SK-N-SH (cell line): ENCODE measurements at regions not wholly inside any gene's neighbourhood (a gene's known extent, or its start where the extent isn't known, plus 50 kb on each side); places are given as distances from the start of the nearest gene placed in this dataset.

ENCODE experiments used
- CTCF ChIA-PET: fragments of 300-600, 350-600 bp; formaldehyde crosslinking; extraction: SDS; loops from one replicate; lab custom pipeline; 2021; lab: Yijun Ruan, JAX
- POLR2A ChIA-PET: fragments of 350-600 bp; sonication (Branson Sonifier 250); formaldehyde crosslinking; extraction: SDS; loops from one replicate; lab custom pipeline; 2020; ENCODE audit warnings: antibody characterized with exemption, inconsistent platforms; lab: Yijun Ruan, JAX
- DNase-seq: peaks from one replicate; pipeline ENCODE4 v3.0.0; 2012
- H2AFZ ChIP-seq: fragments of 200-600 bp; sonication (generic); 2 replicates; pipeline ENCODE4 v1.8.1; 2016; ENCODE audit warnings: antibody characterized with exemption, mild to moderate bottlenecking, low read depth
- H3F3A ChIP-seq: fragments of 200-600 bp; sonication (generic); replicated peaks from 2 replicates; pipeline ENCODE3; 2016; ENCODE audit warnings: antibody characterized with exemption, mild to moderate bottlenecking; ENCODE audit not compliant: insufficient read depth
- H3K27ac ChIP-seq, 2 experiments: fragments of 200-500 bp in 1 of 2; fragments of 200-600 bp in 1 of 2; sonication (Bioruptor generic) in 1 of 2; sonication (generic), shearing (Covaris generic) in 1 of 2; 2 replicates each; pipeline versions ENCODE4 v1.5.1 to v1.6.1; 2014 to 2016; ENCODE audit warnings: low read depth in 2 of 2, inconsistent platforms in 1 of 2, low read length in 1 of 2, mild to moderate bottlenecking in 1 of 2, mixed read lengths in 1 of 2
- H3K27me3 ChIP-seq: fragments of 200-600 bp; sonication (generic), shearing (Covaris generic); 2 replicates; pipeline ENCODE4 v1.6.1; 2016; ENCODE audit warnings: mixed run types; ENCODE audit not compliant: insufficient read depth
- H3K36me3 ChIP-seq, 2 experiments: fragments of 200-500 bp in 1 of 2; fragments of 200-600 bp in 1 of 2; sonication (Bioruptor generic) in 1 of 2; sonication (generic) in 1 of 2; replicated peaks in 1 of 2; 2 replicates each; pipeline versions ENCODE3 to v1.5.1; 2014 to 2016; ENCODE audit warnings: low read length in 1 of 2, mild to moderate bottlenecking in 1 of 2; ENCODE audit not compliant: insufficient read depth in 2 of 2, control insufficient read depth in 1 of 2
- H3K4me1 ChIP-seq, 2 experiments: fragments of 200-500 bp in 1 of 2; fragments of 200-600 bp in 1 of 2; sonication (Bioruptor generic) in 1 of 2; sonication (generic), shearing (Covaris generic) in 1 of 2; 2 replicates each; pipeline versions ENCODE4 v1.5.1 to v1.6.1; 2014 to 2016; ENCODE audit warnings: low read depth in 1 of 2, low read length in 1 of 2, mixed run types in 1 of 2; ENCODE audit not compliant: insufficient read depth in 2 of 2, control insufficient read depth in 1 of 2
- H3K4me2 ChIP-seq: fragments of 200-600 bp; sonication (generic), shearing (Covaris generic); 2 replicates; pipeline ENCODE4 v1.6.1; 2017; ENCODE audit warnings: mixed run types
- H3K4me3 ChIP-seq, 2 experiments: fragments of 200-500 bp in 1 of 2; fragments of 200-600 bp in 1 of 2; sonication (Bioruptor generic) in 1 of 2; sonication (generic), shearing (Covaris generic) in 1 of 2; 2 replicates each; pipeline versions ENCODE4 v1.5.1 to v1.8.1; 2014 to 2016; ENCODE audit warnings: low read depth in 2 of 2, inconsistent platforms in 1 of 2, low read length in 1 of 2, mild to moderate bottlenecking in 1 of 2, mixed read lengths in 1 of 2, moderate library complexity in 1 of 2
- H3K79me2 ChIP-seq: fragments of 200-600 bp; sonication (generic); 2 replicates; pipeline ENCODE4 v1.8.1; 2017; ENCODE audit warnings: mild to moderate bottlenecking; ENCODE audit not compliant: insufficient read depth
- H3K9ac ChIP-seq: fragments of 200-600 bp; sonication (generic); 2 replicates; pipeline ENCODE4 v1.6.1; 2017; ENCODE audit warnings: mixed run types
- H3K9me2 ChIP-seq: fragments of 200-600 bp; sonication (generic); 2 replicates; pipeline ENCODE4 v1.6.1; 2017; ENCODE audit warnings: mixed run types
- H3K9me3 ChIP-seq: fragments of 200-600 bp; sonication (generic); 2 replicates; pipeline ENCODE4 v1.6.1; 2017; ENCODE audit warnings: mixed run types, mild to moderate bottlenecking, moderate library complexity
- H4K20me1 ChIP-seq: fragments of 200-600 bp; sonication (generic); 2 replicates; pipeline ENCODE4 v1.6.1; 2017; ENCODE audit warnings: mild to moderate bottlenecking, mixed run types; ENCODE audit not compliant: insufficient read depth
- CHD2 ChIP-seq: fragments of 150-350 bp; IDR thresholded peaks from 2 replicates; pipeline ENCODE4 v1.6.1; 2018; ENCODE audit warnings: low read length; ENCODE audit not compliant: partially characterized antibody
- ELF1 ChIP-seq: IDR thresholded peaks from 2 replicates; pipeline ENCODE4 v1.4.0; 2012
- FOSL2 ChIP-seq: IDR thresholded peaks from 2 replicates; pipeline ENCODE4 v1.4.0; 2012; ENCODE audit warnings: low read depth, mild to moderate bottlenecking, moderate library complexity, borderline replicate concordance
- FOXJ3 ChIP-seq: sonication (generic); formaldehyde crosslinking; IDR thresholded peaks from 2 replicates; pipeline ENCODE4 v1.5.1; 2020; ENCODE audit warnings: mild to moderate bottlenecking, missing genetic modification reagents
- FOXM1 ChIP-seq: IDR thresholded peaks from 2 replicates; pipeline ENCODE4 v1.4.0; 2012; ENCODE audit warnings: low read depth, mild to moderate bottlenecking
- GABPA ChIP-seq: IDR thresholded peaks from 2 replicates; pipeline ENCODE4 v1.4.0; 2012; ENCODE audit warnings: low read depth, mild to moderate bottlenecking
- GATA2 ChIP-seq: sonication (generic); formaldehyde crosslinking; IDR thresholded peaks from 2 replicates; pipeline ENCODE4 v1.5.0; 2020; ENCODE audit warnings: mild to moderate bottlenecking, missing genetic modification reagents
- MEF2A ChIP-seq: IDR thresholded peaks from 2 replicates; pipeline ENCODE4 v1.4.0; 2012; ENCODE audit warnings: low read depth, borderline replicate concordance
- MXI1 ChIP-seq: IDR thresholded peaks from 2 replicates; pipeline ENCODE4 v1.6.1; 2012; ENCODE audit warnings: mild to moderate bottlenecking, low read depth, low read length, improper control_type of control experiment
- RAD21 ChIP-seq: IDR thresholded peaks from 2 replicates; pipeline ENCODE4 v1.6.1; 2012; ENCODE audit warnings: mild to moderate bottlenecking, low read length
- RXRA ChIP-seq: IDR thresholded peaks from 2 replicates; pipeline ENCODE4 v1.4.0; 2012; ENCODE audit warnings: low read depth, mild to moderate bottlenecking, borderline replicate concordance
- SMC3 ChIP-seq: IDR thresholded peaks from 2 replicates; pipeline ENCODE4 v1.6.1; 2012; ENCODE audit warnings: low read depth, low read length, improper control_type of control experiment
- TAF1 ChIP-seq: IDR thresholded peaks from 2 replicates; pipeline ENCODE4 v1.6.1; 2012; ENCODE audit warnings: low read depth, mild to moderate bottlenecking, low read length, moderate library complexity, borderline replicate concordance
- TCF12 ChIP-seq: IDR thresholded peaks from 2 replicates; pipeline ENCODE4 v1.4.0; 2012
- WGBS: methylation state at CpG from one replicate; pipeline ENCODE4 v1.1.6; 2017; ENCODE audit warnings: low lambda C conversion rate; 5-methylcytosine and 5-hydroxymethylcytosine counted together
- TF ChIP-seq, protein P1 (sequence below): fragments of 150-350 bp; IDR thresholded peaks from 2 replicates; pipeline ENCODE4 v1.6.1; 2017; ENCODE audit warnings: antibody characterized with exemption, low read length, low read depth, borderline replicate concordance
- TF ChIP-seq, protein P2 (sequence below): fragments of 200-600 bp; sonication (generic); IDR thresholded peaks from 2 replicates; pipeline ENCODE4 v1.6.1; 2017; ENCODE audit warnings: antibody characterized with exemption, mild to moderate bottlenecking, moderate library complexity
- TF ChIP-seq, protein P3 (sequence below): IDR thresholded peaks from 2 replicates; pipeline ENCODE4 v1.4.0; 2012; ENCODE audit warnings: low read depth, borderline replicate concordance
- TF ChIP-seq, protein P4 (sequence below): IDR thresholded peaks from 2 replicates; pipeline ENCODE4 v1.4.0; 2012; ENCODE audit warnings: low read depth
- TF ChIP-seq, protein P5 (sequence below): IDR thresholded peaks from 2 replicates; pipeline ENCODE4; 2012

DNA sequence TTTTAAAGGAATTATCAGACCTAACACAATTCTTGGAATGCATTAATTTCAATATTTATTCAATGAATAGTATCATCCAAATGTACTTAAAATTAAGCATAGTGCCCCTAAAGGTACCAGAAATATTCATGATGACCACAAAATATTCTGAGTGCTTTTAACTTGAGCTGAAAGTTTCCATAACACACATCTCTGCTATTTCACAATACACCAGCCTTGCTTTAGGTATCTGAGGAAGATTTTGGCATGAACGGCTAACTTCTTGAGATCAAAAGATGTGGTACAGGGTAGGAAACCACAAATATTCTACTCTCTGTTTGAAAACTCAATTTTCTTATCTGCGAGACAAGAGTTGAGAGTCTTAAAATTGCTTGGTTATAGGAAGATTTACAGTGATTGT is 538.3 kb upstream of the PCDH7 start:
- Histone ChIP-seq H3K9me2 (no peaks in the 10 kb centered on the region), H3K4me1 (no peaks in the 10 kb centered on the region), H3K27ac (no peak overlapping the region), H3K9ac (no peak overlapping the region), H3K9me3 (no peaks in the 10 kb centered on the region), H3K27me3 (no peaks in the 10 kb centered on the region), H3K79me2 (no peaks in the 10 kb centered on the region), H3F3A (no peaks in the 10 kb centered on the region), H3K4me2 (no peak overlapping the region), H2AFZ (no peak overlapping the region), H4K20me1 (no peaks in the 10 kb centered on the region), H3K36me3 (no peaks in the 10 kb centered on the region), H3K4me3 (no peak overlapping the region)
- 3% methylated on average over 2 of the region's 2 CpGs for WGBS
- no peak for DNase-seq
- CTCF ChIA-PET = no interaction called here
- POLR2A ChIA-PET = no interaction called here
- no peak for TF ChIP-seq SMC3
- TF ChIP-seq GATA2 (CRISPR knock-in tag) = no peak
- TF ChIP-seq, protein P1, sequence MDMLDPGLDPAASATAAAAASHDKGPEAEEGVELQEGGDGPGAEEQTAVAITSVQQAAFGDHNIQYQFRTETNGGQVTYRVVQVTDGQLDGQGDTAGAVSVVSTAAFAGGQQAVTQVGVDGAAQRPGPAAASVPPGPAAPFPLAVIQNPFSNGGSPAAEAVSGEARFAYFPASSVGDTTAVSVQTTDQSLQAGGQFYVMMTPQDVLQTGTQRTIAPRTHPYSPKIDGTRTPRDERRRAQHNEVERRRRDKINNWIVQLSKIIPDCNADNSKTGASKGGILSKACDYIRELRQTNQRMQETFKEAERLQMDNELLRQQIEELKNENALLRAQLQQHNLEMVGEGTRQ = no peak
- TF ChIP-seq, protein P2, sequence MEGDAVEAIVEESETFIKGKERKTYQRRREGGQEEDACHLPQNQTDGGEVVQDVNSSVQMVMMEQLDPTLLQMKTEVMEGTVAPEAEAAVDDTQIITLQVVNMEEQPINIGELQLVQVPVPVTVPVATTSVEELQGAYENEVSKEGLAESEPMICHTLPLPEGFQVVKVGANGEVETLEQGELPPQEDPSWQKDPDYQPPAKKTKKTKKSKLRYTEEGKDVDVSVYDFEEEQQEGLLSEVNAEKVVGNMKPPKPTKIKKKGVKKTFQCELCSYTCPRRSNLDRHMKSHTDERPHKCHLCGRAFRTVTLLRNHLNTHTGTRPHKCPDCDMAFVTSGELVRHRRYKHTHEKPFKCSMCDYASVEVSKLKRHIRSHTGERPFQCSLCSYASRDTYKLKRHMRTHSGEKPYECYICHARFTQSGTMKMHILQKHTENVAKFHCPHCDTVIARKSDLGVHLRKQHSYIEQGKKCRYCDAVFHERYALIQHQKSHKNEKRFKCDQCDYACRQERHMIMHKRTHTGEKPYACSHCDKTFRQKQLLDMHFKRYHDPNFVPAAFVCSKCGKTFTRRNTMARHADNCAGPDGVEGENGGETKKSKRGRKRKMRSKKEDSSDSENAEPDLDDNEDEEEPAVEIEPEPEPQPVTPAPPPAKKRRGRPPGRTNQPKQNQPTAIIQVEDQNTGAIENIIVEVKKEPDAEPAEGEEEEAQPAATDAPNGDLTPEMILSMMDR = no peak
- TF ChIP-seq FOXJ3 = no peak
- no peak for TF ChIP-seq ELF1
- TF ChIP-seq RXRA = no peak
- no peak for TF ChIP-seq GABPA
- no peak for TF ChIP-seq TAF1
- no peak for TF ChIP-seq CHD2
- no peak for TF ChIP-seq FOXM1
- no peak for TF ChIP-seq TCF12
- TF ChIP-seq RAD21 = no peak
- no peak for TF ChIP-seq MEF2A
- TF ChIP-seq, protein P3, sequence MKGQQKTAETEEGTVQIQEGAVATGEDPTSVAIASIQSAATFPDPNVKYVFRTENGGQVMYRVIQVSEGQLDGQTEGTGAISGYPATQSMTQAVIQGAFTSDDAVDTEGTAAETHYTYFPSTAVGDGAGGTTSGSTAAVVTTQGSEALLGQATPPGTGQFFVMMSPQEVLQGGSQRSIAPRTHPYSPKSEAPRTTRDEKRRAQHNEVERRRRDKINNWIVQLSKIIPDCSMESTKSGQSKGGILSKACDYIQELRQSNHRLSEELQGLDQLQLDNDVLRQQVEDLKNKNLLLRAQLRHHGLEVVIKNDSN = no peak
- TF ChIP-seq, protein P4, sequence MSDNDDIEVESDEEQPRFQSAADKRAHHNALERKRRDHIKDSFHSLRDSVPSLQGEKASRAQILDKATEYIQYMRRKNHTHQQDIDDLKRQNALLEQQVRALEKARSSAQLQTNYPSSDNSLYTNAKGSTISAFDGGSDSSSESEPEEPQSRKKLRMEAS = no peak
- TF ChIP-seq MXI1 = no peak
- no peak for TF ChIP-seq FOSL2
- TF ChIP-seq, protein P5, sequence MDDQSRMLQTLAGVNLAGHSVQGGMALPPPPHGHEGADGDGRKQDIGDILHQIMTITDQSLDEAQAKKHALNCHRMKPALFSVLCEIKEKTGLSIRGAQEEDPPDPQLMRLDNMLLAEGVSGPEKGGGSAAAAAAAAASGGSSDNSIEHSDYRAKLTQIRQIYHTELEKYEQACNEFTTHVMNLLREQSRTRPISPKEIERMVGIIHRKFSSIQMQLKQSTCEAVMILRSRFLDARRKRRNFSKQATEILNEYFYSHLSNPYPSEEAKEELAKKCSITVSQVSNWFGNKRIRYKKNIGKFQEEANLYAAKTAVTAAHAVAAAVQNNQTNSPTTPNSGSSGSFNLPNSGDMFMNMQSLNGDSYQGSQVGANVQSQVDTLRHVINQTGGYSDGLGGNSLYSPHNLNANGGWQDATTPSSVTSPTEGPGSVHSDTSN = no peak
